ENCODE measurements at regions not wholly inside any gene's neighbourhood (a gene's known extent, or its start where the extent isn't known, plus 50 kb on each side); places are given as distances from the start of the nearest gene placed in this dataset.

DNA sequence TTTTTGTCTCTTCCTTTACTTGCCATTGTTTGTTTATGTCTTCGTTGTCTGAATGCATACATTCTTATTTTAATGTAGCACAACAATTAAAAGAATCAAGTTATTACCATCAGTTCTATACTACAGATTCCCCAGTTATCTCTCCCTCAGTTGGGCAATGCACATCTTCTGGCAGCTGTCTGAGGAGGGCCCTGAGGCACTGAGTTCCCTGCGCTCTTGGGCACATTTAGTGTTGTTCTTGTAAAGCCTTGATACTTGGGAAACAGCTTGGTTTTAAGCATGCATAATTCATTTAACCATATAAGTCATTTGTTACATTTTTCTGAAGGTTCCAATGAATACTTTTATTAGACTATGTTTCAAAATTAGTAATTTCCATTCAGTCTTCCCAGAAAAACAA is 117.9 kb downstream of the C6orf118 start:
- no peak for ATAC-seq (replicated peaks in 6 of 8)
- in situ Hi-C loops (cut with MboI; ENCODE audit: low pct_unique_long_range_greater_than_20kb in 2 of 9, low sequenced_read_pairs in 9 of 9, unreplicated experiment in 9 of 9): no loop called here
- H3K4me3 ChIP-seq: no peak overlapping the region
- H3K27ac ChIP-seq: no peak overlapping the region
- H3K4me1 ChIP-seq (replicated peaks in 1 of 2): no peaks in the 10 kb centered on the region
- 24 to 100% (median 75%) methylated on average over 1 to 2 of the region's 2 CpGs for WGBS, 10 experiments

DNA sequence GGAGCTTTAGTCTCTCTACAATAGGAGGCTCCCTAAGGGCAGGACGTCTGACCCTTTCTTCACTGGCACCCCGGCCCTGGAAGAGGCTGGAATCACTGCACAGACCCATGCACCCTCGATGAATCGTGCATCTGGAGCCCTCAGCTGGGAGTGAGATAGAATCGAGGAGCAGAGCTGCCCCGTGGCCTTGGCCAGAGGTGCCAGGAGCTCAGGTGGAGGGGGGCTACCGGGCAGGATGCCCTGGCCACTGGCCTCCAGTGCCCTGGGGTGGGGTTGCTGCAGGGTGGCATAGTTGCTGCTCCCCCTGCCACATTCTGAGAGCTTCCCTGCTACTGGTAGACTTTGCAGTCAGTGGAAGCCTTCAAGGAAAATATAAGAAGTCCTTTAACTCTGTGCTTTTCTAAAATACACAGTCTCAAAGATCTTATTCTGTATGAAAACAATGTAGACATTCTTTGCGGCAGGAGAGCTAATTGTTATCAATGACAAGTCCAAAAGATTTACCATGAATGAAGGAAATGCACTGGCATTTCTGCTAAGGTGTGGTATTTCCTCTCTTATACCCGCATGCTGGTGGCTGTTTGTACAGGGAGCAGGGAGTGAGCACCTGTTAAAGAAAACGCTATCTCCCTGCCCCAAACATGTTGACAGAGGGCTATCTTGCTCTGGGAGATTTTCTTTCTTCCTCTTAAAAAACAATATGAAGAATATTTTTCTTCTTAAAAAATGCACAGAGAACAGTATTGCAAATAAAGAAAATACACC is 122.8 kb downstream of the C6orf118 start:
- 70 to 100% (median 91%) methylated on average over 1 to 5 of the region's 10 CpGs; no CpG with 5 or more reads in 1 of the 10 experiments for WGBS, 10 experiments
- no peak for ATAC-seq (replicated peaks in 6 of 8)
- in situ Hi-C loops (cut with MboI; ENCODE audit: low pct_unique_long_range_greater_than_20kb in 2 of 9, low sequenced_read_pairs in 9 of 9, unreplicated experiment in 9 of 9): no loop called here
- H3K4me3 ChIP-seq: no peak overlapping the region
- H3K4me1 ChIP-seq (replicated peaks in 1 of 2): peaks cover 18 to 26% of the 10 kb centered on the region in 2 donors
- no peak overlapping the region for H3K27ac ChIP-seq

DNA sequence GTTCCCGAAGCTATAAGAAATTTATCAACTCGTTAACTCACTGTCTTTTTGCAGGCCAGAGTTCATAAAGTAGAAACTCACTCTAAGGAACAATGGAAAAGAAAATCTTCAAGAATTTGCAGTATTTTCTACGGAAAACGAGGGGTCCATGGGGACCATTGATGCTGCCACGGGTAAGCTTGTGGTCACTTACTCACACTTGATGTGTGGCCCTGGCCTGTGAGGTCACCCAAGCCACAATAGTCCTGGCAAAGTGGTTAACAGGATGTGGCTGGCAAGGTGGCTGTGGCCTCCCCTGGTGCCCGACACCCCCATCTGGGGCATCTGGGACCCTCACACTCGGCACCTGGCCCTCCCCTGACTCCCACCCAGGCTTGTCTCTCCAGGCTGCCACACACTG is 123.4 kb downstream of the C6orf118 start:
- H3K4me3 ChIP-seq: no peak overlapping the region
- in situ Hi-C loops (cut with MboI; ENCODE audit: low pct_unique_long_range_greater_than_20kb in 2 of 9, low sequenced_read_pairs in 9 of 9, unreplicated experiment in 9 of 9): no loop called here
- H3K4me1 ChIP-seq (replicated peaks in 1 of 2): peaks cover 18 to 26% of the 10 kb centered on the region in 2 donors
- H3K27ac ChIP-seq: no peak overlapping the region
- no peak for ATAC-seq (replicated peaks in 6 of 8)
- 40 to 100% (median 87%) methylated on average over 1 to 6 of the region's 7 CpGs; no CpG with 5 or more reads in 1 of the 10 experiments for WGBS, 10 experiments

DNA sequence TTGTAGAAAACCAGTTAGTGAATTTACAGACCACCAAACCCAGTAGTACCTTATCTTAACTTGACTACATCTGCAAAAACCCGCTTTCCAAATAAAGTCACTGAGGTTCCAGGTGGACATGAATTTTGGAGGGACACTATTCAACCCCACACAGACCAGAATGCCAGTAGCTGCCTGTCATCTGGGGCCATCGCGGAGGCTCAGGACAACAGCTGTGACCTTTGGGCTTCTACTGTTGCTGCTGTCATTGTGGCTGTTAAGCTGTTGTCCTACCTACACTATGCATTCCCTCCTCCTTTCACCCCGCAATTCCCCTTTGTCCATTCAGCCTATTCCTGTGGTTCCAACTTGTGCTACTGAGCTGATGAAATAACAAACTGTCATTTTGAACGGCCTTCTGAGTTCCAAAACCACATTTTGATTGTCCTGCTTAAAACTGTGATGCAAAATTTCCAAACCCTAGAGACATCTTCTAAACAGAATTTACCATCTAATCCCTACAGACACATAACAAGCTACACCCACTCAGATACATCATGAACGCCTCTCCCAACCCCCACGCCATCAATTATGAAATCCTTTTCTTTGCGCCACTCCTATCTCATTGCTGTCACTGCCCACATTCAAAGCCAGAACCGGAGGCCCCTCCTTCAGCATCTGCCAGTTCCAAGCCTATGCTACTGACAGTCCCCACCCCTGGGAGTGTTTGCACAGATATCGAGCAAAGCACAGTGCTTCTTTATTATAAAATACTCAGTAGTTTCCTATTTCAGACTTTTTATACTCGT is 125.0 kb downstream of the C6orf118 start:
- H3K4me3 ChIP-seq: no peak overlapping the region
- in situ Hi-C loops (cut with MboI; ENCODE audit: low pct_unique_long_range_greater_than_20kb in 2 of 9, low sequenced_read_pairs in 9 of 9, unreplicated experiment in 9 of 9): no loop called here
- WGBS, 10 experiments: 20 to 50% (median 32%) methylated on average over 2 to 10 of the region's 11 CpGs; no CpG with 5 or more reads in 1 of the 10 experiments
- H3K27ac ChIP-seq: peak overlapping the region; percentile 28 to 75
- peaks cover 18 to 26% of the 10 kb centered on the region in 2 donors for H3K4me1 ChIP-seq (replicated peaks in 1 of 2)
- peak in 7 of 8 experiments; percentile 90 to 99 (median 97) for ATAC-seq (replicated peaks in 6 of 8)

DNA sequence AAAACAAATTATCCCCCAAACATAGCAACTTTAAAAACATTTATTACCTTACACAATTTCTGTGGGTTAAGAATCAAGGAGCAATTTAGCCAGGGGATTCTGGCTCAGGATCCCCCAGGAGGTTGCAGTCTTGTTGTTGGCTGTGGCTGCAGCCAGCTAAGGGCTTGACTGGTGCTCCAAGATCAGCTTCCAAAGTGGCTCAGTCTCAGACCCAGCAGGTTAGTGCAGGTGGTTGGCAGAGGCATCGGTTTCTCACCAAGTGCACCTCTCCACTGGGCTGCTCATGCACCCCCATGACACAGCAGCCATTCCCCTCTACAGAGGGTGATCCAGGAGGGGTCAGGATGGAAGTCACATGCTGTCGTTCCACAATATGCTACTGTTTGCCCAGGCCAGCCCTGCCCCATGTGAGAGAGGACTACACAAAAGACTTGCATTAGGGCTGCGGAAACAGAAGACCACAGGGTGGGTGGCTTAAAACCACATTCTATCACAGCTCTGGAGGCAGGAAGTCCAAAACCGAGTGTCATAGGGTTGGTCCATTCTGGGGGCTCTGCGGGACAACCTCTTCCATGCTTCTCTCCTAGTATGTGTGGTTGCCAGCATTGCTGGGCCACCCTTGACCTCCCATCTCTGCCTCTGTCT is 125.8 kb downstream of the C6orf118 start:
- 20 to 100% (median 70%) methylated on average over 1 to 2 of the region's 5 CpGs; no CpG with 5 or more reads in 5 of the 10 experiments for WGBS, 10 experiments
- no peak for ATAC-seq (replicated peaks in 6 of 8)
- Histone ChIP-seq H3K4me1 (replicated peaks in 1 of 2) (peaks cover 18 to 33% of the 10 kb centered on the region in 2 donors), H3K4me3 (no peak overlapping the region), H3K27ac (peak overlapping the region; percentile 28 to 75)
- in situ Hi-C loops (cut with MboI; ENCODE audit: low pct_unique_long_range_greater_than_20kb in 2 of 9, low sequenced_read_pairs in 9 of 9, unreplicated experiment in 9 of 9): no loop called here

DNA sequence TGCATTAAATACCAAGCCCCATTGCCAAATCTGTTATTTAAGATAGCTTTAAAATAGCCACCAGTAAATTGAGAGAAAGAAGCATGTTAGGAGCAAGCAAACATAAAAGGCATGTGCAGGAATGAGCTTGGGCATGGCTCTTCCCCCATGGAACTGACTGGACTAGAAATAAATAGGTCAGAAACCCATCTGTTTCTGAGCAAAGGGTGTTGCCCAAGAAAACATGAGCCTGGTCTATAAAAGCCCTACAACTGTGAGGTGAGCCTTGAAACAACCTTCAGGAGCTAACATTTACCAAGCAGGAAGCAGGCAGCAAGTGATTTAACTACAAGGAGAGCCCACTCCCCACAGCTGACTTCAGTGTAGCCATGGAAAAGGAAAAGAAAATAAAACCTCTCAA is 126.3 kb downstream of the C6orf118 start:
- ATAC-seq (replicated peaks in 6 of 8): peak in 2 of 8 experiments; percentile 6 to 19
- no peak overlapping the region for H3K27ac ChIP-seq

DNA sequence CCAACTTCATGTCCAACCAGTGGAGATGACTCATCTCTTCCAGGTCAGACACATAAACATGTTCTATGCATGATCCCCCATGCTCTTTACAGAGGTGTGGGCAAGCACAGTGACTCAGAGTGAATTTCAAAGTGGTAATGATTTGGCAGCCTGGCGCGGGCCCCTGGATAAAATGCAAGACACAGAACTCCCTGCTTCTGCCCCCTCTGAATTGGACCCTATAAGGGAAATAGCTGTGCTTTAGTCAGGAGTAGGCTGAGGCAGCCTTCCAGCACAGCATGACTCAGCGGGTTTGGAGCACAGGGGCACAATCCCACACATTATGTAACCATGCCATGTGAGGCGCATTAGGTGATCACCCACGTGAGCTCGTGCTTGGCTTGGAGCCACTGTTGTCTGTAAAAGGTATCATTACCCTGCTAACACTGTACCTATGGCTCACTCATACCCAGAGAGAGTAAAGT is 127.4 kb downstream of the C6orf118 start:
- no peak overlapping the region for H3K27ac ChIP-seq
- in situ Hi-C loops (cut with MboI; ENCODE audit: low pct_unique_long_range_greater_than_20kb in 2 of 9, low sequenced_read_pairs in 9 of 9, unreplicated experiment in 9 of 9): no loop called here
- H3K4me3 ChIP-seq: no peak overlapping the region
- ATAC-seq (replicated peaks in 6 of 8): peak in 3 of 8 experiments; percentile 22 to 73 (median 55)
- 96% methylated on average over 5 of the region's 6 CpGs; no CpG with 5 or more reads in 9 of the 10 experiments for WGBS, 10 experiments
- peaks cover 18 to 33% of the 10 kb centered on the region in 2 donors for H3K4me1 ChIP-seq (replicated peaks in 1 of 2)

More for the DNA sequence above, 126.3 kb downstream of the C6orf118 start:
- no peak overlapping the region for H3K4me3 ChIP-seq
- peaks cover 18 to 33% of the 10 kb centered on the region in 2 donors for H3K4me1 ChIP-seq (replicated peaks in 1 of 2)
- in situ Hi-C loops (cut with MboI; ENCODE audit: low pct_unique_long_range_greater_than_20kb in 2 of 9, low sequenced_read_pairs in 9 of 9, unreplicated experiment in 9 of 9): no loop called here

DNA sequence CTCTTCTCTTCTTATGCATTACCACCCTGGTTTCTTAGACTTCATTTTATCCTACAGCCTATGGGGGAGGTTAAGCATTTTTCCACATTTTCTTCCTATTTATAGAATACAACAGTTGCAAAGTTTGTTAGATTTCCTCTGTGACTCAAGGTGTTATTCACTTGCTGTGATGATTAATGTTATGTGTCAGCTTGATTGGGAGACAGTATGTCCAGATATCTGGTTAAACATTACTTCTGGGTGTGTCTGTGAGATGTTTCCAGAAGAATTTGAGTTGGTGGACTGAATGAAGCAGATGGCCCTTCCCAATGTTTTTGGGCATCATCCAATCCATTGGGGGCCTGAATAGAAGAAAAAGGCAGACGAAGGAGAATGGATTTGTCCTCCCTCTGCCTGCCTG is 131.3 kb downstream of the C6orf118 start:
- H3K4me1 ChIP-seq (replicated peaks in 1 of 2): peaks cover 0 to 14% of the 10 kb centered on the region in 2 donors
- 17 to 100% (median 94%) methylated on average over 1 of the region's 1 CpG; no CpG with 5 or more reads in 4 of the 10 experiments for WGBS, 10 experiments
- no peak overlapping the region for H3K27ac ChIP-seq
- ATAC-seq (replicated peaks in 6 of 8): peak in 1 of 8 experiments; percentile 9
- in situ Hi-C loops (cut with MboI; ENCODE audit: low pct_unique_long_range_greater_than_20kb in 2 of 9, low sequenced_read_pairs in 9 of 9, unreplicated experiment in 9 of 9): no loop called here
- no peak overlapping the region for H3K4me3 ChIP-seq

DNA sequence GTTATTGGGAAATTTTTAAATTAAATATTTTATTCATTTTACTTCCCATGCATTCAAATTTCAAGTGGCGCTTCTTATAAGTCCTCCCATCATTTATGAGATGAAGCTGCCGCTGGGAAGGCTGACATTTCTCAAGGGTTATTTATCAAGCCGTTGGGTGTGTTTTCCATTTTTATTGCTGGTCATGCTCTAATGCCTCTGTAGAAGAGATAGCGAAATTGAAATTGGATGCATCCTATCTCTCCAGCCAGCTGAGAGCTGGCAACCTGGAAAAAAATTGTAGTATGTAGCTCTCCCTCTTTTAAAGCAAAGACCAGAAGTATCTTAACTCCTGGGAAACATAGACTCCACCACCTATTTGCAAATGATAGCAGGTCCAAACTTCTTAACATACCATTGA is 135.9 kb downstream of the C6orf118 start:
- in situ Hi-C loops (cut with MboI; ENCODE audit: low pct_unique_long_range_greater_than_20kb in 2 of 9, low sequenced_read_pairs in 9 of 9, unreplicated experiment in 9 of 9): no loop called here
- H3K4me3 ChIP-seq: no peak overlapping the region
- no peak overlapping the region for H3K27ac ChIP-seq
- 59 to 100% (median 90%) methylated on average over 1 to 4 of the region's 4 CpGs for WGBS, 10 experiments
- peaks cover 0 to 10% of the 10 kb centered on the region in 2 donors for H3K4me1 ChIP-seq (replicated peaks in 1 of 2)
- peak in 3 of 8 experiments; percentile 35 to 68 (median 65) for ATAC-seq (replicated peaks in 6 of 8)

DNA sequence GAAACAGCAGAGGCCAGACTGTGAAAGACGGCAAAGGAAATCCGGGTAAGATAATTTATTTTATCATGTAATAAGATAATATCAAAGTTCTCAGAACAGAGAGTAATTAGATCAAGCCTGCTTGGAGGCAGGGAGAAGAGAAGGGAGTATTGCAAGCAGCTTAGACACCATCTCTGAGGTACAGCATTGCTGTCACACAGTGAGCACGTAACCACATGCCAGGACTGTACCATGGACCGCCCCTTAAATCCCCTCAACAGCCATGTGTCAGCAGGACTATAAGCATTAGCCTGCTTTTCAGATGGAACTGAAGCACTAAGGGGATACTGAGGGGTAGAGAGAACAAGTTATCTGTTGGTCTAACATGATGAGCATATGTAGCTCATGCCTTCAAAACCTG is 141.5 kb downstream of the C6orf118 start:
- 19 to 100% (median 90%) methylated on average over 2 to 4 of the region's 4 CpGs; no CpG with 5 or more reads in 1 of the 10 experiments for WGBS, 10 experiments
- H3K4me3 ChIP-seq: no peak overlapping the region
- ATAC-seq (replicated peaks in 6 of 8): peak in 1 of 8 experiments; percentile 69
- in situ Hi-C loops (cut with MboI; ENCODE audit: low pct_unique_long_range_greater_than_20kb in 2 of 9, low sequenced_read_pairs in 9 of 9, unreplicated experiment in 9 of 9): no loop called here
- peaks cover 0 to 2% of the 10 kb centered on the region in 2 donors for H3K4me1 ChIP-seq (replicated peaks in 1 of 2)
- H3K27ac ChIP-seq: no peak overlapping the region

DNA sequence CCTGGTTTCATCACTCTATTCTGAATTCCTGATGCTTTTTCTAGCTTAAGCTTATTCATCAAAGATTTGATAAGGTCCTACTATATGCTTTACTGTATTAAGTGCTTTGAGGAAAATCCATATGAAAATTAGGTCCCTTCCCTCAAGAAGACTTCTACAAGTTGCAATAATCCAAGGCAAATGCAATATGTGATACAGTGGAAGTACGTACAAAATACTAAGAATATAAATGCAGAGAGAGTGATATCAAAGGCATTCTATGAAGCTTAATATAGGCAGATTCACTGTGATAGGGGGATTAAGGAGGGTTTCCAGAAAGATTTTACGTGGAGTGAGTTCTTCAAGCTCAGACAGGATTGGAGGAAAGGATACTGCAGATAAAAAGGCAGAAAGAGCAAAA is 142.1 kb downstream of the C6orf118 start:
- WGBS, 10 experiments: 21 to 100% (median 56%) methylated on average over 1 to 2 of the region's 2 CpGs; no CpG with 5 or more reads in 1 of the 10 experiments
- Histone ChIP-seq H3K27ac (no peak overlapping the region), H3K4me1 (replicated peaks in 1 of 2) (peaks cover 0 to under 1% of the 10 kb centered on the region in 2 donors), H3K4me3 (no peak overlapping the region)
- peak in 1 of 8 experiments; percentile 32 for ATAC-seq (replicated peaks in 6 of 8)
- in situ Hi-C loops (cut with MboI; ENCODE audit: low pct_unique_long_range_greater_than_20kb in 2 of 9, low sequenced_read_pairs in 9 of 9, unreplicated experiment in 9 of 9): no loop called here

DNA sequence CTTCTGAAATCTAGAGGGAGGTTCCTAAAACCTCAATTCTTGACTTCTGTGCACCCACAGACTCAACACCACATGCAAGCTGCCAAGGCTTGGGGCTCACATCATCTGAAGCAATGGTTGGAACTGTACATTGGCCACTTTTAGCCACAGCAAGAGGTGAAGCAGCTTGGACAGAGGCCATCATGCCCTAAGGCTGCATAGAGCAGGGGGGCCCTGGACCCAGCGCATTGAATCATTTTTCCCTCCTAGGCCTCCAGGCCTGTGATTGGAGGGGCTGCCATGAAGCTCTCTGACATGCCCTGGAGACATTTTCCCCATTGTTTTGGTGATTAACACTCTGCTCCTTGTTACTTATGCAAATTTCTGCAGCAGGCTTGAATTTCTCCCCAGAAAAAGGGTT is 145.9 kb downstream of the C6orf118 start:
- H3K4me3 ChIP-seq: no peak overlapping the region
- H3K4me1 ChIP-seq (replicated peaks in 1 of 2): no peaks in the 10 kb centered on the region
- no peak overlapping the region for H3K27ac ChIP-seq
- ATAC-seq (replicated peaks in 6 of 8): no peak
- 0 to 100% (median 100%) methylated on average over 1 of the region's 1 CpG; no CpG with 5 or more reads in 7 of the 10 experiments for WGBS, 10 experiments
- in situ Hi-C loops (cut with MboI; ENCODE audit: low pct_unique_long_range_greater_than_20kb in 2 of 9, low sequenced_read_pairs in 9 of 9, unreplicated experiment in 9 of 9): no loop called here

DNA sequence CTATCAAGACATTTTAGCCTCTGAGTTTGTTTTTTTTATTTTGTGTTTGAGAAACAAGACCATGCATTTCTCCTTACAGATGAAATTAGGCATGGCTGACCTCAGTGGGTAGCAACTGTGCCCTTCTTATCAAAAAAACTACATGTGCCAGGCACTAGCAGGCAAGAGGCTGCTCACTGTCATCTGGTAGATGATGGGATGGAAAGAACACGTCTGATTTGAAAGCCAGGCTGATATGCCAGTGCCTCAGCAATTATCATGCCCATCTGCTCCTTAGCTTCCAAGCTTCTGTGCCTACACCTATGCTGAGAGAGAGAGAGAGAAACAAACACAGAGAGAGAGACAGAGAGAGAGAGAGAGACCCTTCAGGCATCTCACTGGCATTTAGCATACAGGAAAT is 149.9 kb downstream of the C6orf118 start:
- ATAC-seq (replicated peaks in 6 of 8): no peak
- Histone ChIP-seq H3K4me1 (replicated peaks in 1 of 2) (no peaks in the 10 kb centered on the region), H3K4me3 (no peak overlapping the region), H3K27ac (no peak overlapping the region)
- in situ Hi-C loops (cut with MboI; ENCODE audit: low pct_unique_long_range_greater_than_20kb in 2 of 9, low sequenced_read_pairs in 9 of 9, unreplicated experiment in 9 of 9): no loop called here
- 0 to 100% (median 43%) methylated on average over 1 of the region's 1 CpG; no CpG with 5 or more reads in 6 of the 10 experiments for WGBS, 10 experiments
